ENCODE measurements at regions not wholly inside any gene's neighbourhood (a gene's known extent, or its start where the extent isn't known, plus 50 kb on each side); places are given as distances from the start of the nearest gene placed in this dataset.

DNA sequence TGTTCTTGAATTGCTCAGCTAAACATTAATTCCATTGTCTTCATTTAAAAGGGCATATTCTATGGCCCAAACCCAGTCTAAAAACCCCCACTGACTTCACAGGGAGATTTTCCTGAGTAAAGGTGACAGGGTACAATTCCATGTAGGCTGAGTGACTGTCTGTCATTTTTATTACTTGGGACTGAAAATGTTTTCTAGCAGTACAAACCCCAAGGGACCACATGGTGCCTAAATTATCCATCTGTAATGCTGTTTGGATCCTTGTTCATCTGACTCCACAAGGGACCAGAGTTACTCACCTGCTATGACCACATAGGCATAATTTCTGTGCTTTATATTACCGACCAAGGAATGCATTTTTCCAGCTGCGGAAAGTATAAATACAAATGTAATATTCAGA, 349.1 kb downstream of the ZNF608 start (continued):
- TF ChIP-seq CHD1 (IDR thresholded peaks at IDR 0.05; ENCODE audit: low read depth, low read length) (no peak), GABPA (IDR thresholded peaks at IDR 0.05; ENCODE audit: borderline replicate concordance, insufficient read depth, low read length) (no peak), EZH2 (IDR thresholded peaks at IDR 0.05; ENCODE audit: low read depth, low read length, severe bottlenecking) (no peak), GTF2F1 (IDR thresholded peaks at IDR 0.05; ENCODE audit: borderline replicate concordance, low read depth, low read length) (no peak)
- TF ChIP-seq, protein P1, sequence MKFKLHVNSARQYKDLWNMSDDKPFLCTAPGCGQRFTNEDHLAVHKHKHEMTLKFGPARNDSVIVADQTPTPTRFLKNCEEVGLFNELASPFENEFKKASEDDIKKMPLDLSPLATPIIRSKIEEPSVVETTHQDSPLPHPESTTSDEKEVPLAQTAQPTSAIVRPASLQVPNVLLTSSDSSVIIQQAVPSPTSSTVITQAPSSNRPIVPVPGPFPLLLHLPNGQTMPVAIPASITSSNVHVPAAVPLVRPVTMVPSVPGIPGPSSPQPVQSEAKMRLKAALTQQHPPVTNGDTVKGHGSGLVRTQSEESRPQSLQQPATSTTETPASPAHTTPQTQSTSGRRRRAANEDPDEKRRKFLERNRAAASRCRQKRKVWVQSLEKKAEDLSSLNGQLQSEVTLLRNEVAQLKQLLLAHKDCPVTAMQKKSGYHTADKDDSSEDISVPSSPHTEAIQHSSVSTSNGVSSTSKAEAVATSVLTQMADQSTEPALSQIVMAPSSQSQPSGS (IDR thresholded peaks at IDR 0.05; ENCODE audit: low read length) = no peak

Data from H1 (cell line).